GM06990 (cell line): ENCODE measurements at regions not wholly inside any gene's neighbourhood (a gene's known extent, or its start where the extent isn't known, plus 50 kb on each side); places are given as distances from the start of the nearest gene placed in this dataset.

ENCODE experiments used
- DNase-seq: peaks from one replicate; pipeline ENCODE4 v3.0.0-alpha.2; 2011; ENCODE audit not compliant: insufficient read length; ENCODE audit errors: extremely low read depth
- H3K27me3 ChIP-seq: replicated peaks from 2 replicates; pipeline ENCODE4 v1.6.0; 2011; ENCODE audit warnings: low read length; ENCODE audit not compliant: control insufficient read depth, insufficient read depth
- H3K36me3 ChIP-seq: 2 replicates; pipeline ENCODE4 v1.5.1; 2011; ENCODE audit warnings: low read length; ENCODE audit not compliant: control insufficient read depth, insufficient read depth
- H3K4me3 ChIP-seq: replicated peaks from 2 replicates; pipeline ENCODE4 v1.5.1; 2011; ENCODE audit warnings: low read depth, mild to moderate bottlenecking, control low read depth, low read length
- TF ChIP-seq, protein P1 (sequence below): IDR thresholded peaks from 2 replicates; pipeline ENCODE4 v1.5.1; 2011; ENCODE audit warnings: low read length, control low read depth, mild to moderate bottlenecking, inconsistent platforms; ENCODE audit not compliant: insufficient read depth, poor library complexity, severe bottlenecking

DNA sequence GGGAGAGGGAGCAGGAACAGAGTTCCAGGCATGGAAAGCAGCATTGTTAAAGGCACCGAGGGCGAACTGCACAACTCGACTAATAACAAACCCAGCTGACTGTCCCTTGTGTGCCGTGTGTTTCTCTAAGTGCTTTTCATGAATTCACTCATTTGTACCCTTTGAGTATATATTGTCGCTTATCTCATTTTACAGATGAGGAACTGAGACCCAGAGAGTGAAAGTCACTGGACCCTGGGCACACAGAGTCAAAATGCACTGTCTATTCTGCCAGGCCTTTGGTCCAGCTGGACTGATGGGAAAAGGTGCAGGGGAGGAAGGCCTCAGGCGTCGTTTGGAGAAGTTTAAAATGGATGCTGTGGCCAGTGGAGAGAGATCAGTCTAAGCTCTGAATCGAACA is 100.7 kb upstream of the GRIK3 start:
- H3K27me3 ChIP-seq = peaks cover 4% of the 10 kb centered on the region
- TF ChIP-seq, protein P1, sequence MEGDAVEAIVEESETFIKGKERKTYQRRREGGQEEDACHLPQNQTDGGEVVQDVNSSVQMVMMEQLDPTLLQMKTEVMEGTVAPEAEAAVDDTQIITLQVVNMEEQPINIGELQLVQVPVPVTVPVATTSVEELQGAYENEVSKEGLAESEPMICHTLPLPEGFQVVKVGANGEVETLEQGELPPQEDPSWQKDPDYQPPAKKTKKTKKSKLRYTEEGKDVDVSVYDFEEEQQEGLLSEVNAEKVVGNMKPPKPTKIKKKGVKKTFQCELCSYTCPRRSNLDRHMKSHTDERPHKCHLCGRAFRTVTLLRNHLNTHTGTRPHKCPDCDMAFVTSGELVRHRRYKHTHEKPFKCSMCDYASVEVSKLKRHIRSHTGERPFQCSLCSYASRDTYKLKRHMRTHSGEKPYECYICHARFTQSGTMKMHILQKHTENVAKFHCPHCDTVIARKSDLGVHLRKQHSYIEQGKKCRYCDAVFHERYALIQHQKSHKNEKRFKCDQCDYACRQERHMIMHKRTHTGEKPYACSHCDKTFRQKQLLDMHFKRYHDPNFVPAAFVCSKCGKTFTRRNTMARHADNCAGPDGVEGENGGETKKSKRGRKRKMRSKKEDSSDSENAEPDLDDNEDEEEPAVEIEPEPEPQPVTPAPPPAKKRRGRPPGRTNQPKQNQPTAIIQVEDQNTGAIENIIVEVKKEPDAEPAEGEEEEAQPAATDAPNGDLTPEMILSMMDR = no peak

DNA sequence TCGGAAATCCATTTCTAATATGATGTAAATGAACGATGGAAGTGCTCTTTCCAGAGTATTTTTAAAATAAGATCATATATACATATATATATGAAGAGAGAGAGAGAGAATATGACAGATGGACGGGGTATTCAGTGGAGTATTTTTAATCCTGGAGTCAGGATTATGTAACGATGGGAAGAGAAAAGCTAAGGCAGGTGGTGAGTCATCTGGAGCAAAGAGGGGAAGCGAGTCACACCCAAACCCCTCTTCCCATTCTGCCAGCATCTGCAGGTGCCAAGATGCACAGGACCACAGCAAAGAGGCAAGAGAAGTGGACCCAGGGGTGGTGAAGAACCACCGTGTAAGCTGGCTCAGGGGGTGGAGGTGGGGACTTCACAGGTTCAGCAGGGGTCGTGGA is 102.7 kb upstream of the GRIK3 start:
- no peak for DNase-seq
- Histone ChIP-seq H3K36me3 (no peaks in the 10 kb centered on the region), H3K27me3 (peaks cover 4% of the 10 kb centered on the region), H3K4me3 (no peak overlapping the region)
- TF ChIP-seq, protein P1 = no peak

More for the DNA sequence above, 100.7 kb upstream of the GRIK3 start:
- H3K4me3 ChIP-seq = no peak overlapping the region
- no peak for DNase-seq
- no peaks in the 10 kb centered on the region for H3K36me3 ChIP-seq

DNA sequence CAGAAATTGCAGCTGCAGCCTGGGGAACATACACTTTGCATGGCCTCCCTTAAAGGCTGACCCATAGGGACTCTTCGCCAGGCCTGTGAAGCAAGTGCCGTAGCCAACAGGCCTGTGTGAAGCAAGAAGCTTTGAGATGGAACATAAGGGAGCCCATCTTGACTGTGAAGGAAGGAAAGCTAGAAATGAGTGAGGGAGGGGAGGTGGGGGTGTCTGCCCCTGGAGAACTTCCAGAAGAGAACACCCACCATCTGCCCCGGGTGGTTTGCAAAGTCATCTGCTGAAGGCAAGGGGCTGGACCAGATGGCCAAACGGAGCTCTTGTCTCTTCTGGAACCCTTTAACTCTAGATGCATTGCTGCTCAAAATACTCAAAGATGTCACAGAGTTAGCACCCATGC is 103.3 kb upstream of the GRIK3 start:
- no peak for DNase-seq
- Histone ChIP-seq H3K27me3 (peaks cover 2% of the 10 kb centered on the region), H3K4me3 (no peak overlapping the region), H3K36me3 (no peaks in the 10 kb centered on the region)
- TF ChIP-seq, protein P1 = no peak

DNA sequence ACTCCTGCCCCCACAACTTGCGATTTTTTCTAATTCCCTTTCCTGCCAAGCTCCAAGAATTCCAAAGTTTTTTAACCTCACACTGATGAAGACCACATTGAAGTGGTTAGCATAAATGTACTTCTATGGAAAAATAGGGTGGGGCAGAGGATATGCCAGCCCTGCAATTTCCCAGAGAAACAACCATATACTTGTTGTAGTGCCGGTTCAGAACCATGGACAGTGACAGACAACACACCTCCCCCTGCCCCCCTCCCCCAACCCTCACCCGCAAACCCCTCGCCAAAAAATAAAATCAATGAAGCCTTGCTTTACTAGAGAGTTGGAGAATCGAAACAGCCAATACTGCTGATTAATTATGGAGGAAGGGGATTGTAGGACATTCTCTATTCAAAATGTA is 109.5 kb upstream of the GRIK3 start:
- no peak for DNase-seq
- Histone ChIP-seq H3K4me3 (no peak overlapping the region), H3K27me3 (no peaks in the 10 kb centered on the region; the same call in 1 of the 2 replicates), H3K36me3 (no peaks in the 10 kb centered on the region)
- TF ChIP-seq, protein P1 = no peak

DNA sequence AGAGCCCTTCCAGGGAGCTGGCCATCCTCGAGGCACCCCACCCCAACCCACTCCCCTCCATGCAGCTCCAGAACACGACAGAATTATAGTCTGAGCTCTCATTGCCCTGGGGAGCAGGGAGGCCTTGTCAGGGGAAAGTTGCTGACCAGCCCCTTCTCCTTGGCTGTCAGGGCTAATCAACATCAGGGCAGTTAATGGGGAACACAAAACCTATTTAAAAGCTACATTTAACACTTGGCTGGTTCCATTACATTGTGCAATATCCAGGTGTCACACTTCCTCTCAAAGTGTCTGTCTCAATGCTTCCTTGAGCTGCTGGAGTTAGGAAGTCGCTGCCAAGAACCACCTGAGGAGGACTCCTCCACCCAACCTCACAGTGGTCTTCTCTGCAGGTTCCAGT is 111.8 kb upstream of the GRIK3 start:
- TF ChIP-seq, protein P1 = no peak
- no peaks in the 10 kb centered on the region for H3K36me3 ChIP-seq
- no peak overlapping the region for H3K4me3 ChIP-seq
- H3K27me3 ChIP-seq = no peaks in the 10 kb centered on the region; the same call in 1 of the 2 replicates
- no peak for DNase-seq

DNA sequence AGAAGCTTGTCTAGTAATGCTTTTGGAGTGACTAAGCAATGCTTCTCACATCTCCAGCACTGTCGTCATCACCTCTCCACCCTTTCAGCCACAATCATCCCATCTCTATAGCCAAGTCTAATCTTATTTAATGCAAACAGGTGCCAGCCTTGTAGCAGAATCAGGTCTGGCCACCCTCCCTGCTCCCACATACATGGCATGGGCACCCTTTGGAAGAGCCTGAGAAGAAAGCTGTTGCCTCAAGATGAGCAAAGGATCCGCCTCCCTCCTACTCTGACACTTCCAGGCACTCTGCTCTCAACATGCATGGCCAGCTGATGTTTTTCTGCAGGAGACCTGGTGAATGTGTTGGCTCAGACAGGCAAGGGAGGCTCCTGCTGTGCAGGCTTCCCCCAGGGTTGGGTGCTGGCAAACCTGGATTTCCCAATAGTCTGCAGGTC is 113.1 kb upstream of the GRIK3 start:
- H3K27me3 ChIP-seq = no peaks in the 10 kb centered on the region; the same call in 1 of the 2 replicates
- no peak for DNase-seq
- no peak overlapping the region for H3K4me3 ChIP-seq
- H3K36me3 ChIP-seq = no peaks in the 10 kb centered on the region
- TF ChIP-seq, protein P1 = no peak
